IPS DF 4.7 (cell line): ENCODE measurements at regions not wholly inside any gene's neighbourhood (a gene's known extent, or its start where the extent isn't known, plus 50 kb on each side); places are given as distances from the start of the nearest gene placed in this dataset.
"Not testable (repeated sequence)": the region's sequence is repeated elsewhere in the genome, so short reads cannot be mapped to it uniquely, and the experiment has no call there.

Source experiments
- DNase-seq: peaks from one replicate; pipeline ENCODE4 v3.0.0-alpha.2; 2013; ENCODE audit warnings: low spot score; ENCODE audit errors: extremely low read depth

DNA sequence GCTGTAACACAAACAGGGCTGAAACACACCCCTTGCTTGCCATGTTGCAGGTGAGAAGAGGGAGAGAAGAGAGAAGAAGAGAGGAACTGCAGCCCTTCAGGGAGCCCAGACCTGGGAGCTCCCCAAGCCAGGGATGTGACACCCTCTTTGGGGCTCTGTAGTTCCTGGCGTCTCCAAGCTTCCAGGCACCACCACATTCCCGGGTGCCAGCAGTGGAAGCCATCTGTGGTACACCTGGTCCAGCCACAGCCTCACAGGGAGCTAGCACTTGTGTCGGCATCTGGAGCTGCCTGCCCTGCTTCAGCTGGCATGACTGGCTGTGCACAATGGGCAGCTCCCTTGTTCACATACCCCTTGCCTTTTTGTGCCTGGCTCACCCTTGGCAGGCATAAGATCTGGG is 182.1 kb downstream of the DEPDC1B start:
- DNase-seq = no peak

DNA sequence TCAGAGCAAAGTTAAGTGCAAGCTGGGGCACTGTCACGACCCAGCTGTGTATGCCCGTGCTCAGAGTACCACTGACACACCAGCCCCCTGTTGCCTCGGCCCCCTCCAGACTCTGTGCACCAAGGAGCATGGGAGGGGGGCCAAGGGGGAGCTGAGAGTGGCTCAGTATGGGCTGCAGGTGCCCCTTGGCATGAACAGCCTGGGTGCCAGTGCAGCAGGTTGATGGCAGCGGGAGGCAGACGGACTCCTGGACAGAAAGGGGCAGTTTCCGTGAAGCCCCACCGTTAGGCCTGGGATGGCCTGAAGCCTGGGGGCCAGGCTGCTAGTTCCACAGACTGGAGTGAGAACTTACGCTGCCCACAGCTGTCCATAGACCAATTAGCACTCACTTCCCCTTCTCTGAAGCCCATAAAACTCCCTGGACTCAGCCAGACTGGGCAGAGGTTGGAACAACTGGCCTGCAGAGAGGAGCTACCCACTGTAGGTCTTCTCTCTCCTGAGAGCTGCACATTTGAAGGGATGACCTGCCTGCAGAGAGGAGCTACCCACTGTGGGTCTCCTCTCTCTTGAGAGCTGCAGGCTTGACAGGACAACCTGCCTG is 182.8 kb downstream of the DEPDC1B start:
- no peak for DNase-seq

DNA sequence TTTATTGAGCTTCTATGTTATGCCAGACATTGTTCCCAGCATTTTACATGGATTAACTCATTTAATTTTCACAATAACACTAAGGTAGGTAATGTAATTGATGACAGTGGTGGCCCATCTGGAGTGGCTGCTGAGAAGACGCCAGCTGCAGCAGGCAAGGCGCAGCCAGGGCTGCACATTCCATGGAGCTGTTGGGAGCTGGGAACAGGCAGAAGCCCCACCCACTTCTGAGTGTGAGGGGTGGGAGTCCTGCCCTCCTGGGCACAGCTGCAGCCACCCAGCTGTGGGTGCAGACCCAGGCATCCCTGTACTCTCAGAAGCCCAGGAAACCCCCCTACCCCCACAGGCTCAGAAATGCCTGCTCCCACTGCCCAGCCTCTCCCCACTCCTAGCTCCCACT is 183.3 kb downstream of the DEPDC1B start:
- no peak for DNase-seq

GRCh38 chr5:60514152-60514551 is 185.8 kb downstream of the DEPDC1B start:
- no peak for DNase-seq

DNA sequence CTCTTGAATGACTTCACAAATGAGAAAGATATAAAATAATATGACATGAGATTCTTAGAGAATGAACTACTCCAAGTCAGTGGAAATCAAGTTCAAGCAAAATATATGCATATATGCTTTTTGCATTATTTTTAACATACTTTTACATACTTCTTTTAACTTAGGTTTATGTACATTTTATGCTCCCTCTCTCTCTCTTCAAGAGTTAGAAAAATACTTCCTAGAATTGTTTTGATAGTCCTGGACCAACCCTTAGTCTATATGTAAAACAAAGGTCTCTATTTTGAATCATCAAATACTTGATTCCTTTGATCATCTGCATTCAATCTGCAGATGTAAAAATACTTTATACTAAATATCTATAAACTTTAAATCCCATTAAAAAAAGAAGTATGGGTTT is 187.8 kb downstream of the DEPDC1B start:
- no peak for DNase-seq

DNA sequence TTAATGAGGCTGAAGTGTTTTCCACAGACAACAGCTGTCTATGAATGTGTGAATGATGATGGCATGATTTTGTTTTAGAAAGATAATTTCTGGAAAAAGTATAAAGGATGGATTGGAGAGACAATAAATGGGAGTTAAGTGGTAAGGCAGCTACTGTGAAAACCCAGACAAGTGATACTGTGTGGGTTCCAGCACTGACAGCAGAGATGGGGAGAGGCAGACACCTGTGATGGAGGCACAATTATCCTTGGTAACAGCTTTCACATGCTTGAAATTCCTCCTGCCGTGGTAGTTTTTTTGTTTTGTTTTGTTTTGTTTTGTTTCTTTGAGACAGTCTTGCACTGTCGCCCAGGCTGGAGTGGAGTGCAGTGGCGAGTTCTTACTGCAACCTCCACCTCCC is 189.3 kb downstream of the DEPDC1B start:
- no peak for DNase-seq

GRCh38 chr5:60510049-60510448 is 189.9 kb downstream of the DEPDC1B start:
- no peak for DNase-seq

GRCh38 chr5:60509519-60509918 is 190.4 kb downstream of the DEPDC1B start:
- no peak for DNase-seq

DNA sequence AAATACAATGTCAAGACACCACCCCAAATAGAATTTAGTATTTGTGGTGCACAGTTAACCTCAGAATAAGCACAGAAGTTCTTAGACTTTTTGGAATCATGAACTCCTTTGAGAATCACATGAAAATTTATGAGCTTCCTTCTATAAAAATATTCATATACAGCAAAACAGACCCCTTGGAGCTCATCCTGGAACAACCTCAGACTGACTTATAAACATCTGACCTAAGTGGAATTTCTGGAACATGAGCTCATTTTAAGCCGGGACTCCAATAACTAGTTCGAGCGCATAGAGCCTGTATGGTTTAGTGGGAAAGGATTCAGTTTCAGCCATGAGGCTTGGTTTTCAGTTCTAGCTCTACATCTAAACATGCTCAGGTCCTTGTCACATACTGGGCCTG is 192.3 kb downstream of the DEPDC1B start:
- no peak for DNase-seq

DNA sequence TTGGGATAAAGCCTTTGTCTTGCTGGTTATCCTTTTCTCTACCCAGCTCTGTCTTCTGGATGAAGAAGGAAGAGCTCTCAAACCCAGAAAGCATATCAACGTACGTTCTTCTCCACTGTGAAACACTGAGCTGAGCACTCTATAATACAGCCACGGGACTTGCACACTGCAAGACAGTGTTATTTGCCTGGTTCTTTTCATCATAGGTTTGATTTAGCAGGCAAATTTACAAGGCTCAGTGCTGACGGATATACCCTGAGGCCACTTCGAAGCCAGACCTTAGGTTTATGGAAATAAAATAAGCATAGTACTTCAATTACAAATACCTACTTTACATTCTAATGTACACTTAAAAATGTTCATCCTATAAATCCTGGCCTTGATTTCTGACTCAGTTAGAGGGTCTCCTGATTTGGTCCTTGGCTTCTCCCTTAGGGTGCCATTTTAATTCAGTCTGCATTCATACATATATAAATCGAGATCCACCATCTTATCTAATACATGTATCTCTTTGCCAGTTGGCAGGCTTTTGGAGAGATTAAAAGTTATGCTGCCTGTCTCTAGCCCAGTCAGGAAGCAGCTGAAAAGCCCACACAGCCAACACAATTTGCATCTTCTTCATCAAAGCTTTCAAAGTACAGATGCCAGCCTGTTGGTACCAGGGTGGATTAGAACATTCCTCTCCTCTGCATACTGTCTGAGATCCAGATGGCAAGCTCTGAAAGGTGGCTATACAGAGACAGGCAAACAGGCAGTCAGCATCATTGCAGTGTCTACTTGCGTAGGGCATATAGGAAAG is 194.4 kb downstream of the DEPDC1B start:
- DNase-seq = no peak

DNA sequence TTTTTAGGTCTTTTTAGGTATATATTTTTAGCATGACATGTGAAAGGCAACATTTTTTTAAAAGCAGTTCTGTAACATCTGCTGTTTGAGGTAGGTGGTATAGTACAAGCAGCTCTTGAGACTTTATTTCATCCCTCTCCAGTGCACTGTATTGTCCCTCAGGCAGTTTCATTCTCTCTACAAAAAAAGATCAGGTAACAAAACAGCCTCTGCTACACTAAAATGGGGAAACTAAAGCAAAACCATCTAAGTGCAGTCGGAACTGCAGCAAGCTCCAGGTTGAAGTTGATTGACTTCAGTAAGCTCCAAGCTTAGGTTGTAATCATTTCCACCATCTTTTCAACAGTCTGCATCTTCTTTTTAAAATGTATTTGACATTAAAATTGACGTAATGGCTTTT is 195.6 kb downstream of the DEPDC1B start:
- DNase-seq = no peak

DNA sequence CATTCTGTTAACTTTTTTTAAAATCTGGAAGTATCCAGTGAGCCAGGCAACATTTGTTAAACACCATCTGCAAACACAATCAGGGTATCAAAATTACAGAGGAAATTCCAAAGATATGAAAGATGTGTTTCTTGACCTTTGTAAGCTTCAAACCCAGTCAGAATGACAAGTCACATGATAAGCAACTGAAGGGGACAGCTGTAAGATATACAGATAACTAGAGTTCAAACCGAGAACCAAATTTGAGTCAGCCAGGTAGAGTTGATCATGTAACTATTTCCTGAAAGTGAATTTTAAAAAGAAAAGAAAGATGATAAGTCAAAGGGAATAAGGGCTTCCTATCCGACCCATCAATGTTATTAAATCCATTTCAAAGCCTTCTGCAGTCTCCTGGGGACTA is 196.2 kb downstream of the DEPDC1B start:
- DNase-seq = no peak

DNA sequence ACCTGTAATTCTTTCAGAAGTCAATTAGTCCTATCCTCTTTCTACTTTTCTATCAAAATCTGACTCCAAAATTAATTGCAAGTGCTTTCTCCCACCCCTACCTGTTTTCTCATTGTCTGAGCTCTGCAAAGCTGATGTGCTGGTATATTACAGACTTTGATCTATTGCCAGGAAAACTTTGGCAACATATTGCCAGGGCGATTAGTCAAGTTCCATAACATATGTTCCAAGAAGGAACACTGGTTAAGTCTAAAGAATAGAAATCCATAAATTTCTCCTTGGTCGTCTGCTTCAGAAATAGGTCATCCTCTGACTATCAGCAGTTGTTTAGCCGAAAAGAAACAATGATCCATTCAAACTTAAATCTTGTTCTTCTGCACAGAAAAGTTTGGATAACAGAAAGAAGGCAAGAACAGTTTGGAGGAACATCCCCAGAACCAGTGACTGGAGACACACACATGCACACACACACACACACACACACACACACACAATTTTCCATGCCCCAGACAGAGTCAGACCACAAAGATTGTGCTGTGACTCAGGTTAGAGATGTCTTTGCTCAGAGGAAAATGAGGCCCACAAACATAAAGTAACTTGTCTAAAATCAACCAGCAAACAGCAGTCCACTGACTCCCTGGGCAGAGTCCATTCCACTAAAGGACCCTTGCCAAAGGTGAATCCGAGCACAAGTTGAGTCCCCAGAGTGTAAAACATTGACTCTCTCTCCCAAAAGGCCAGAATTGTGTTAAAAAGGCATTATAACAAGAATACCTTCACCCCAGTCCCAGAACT is 202.1 kb downstream of the DEPDC1B start:
- DNase-seq = no peak

DNA sequence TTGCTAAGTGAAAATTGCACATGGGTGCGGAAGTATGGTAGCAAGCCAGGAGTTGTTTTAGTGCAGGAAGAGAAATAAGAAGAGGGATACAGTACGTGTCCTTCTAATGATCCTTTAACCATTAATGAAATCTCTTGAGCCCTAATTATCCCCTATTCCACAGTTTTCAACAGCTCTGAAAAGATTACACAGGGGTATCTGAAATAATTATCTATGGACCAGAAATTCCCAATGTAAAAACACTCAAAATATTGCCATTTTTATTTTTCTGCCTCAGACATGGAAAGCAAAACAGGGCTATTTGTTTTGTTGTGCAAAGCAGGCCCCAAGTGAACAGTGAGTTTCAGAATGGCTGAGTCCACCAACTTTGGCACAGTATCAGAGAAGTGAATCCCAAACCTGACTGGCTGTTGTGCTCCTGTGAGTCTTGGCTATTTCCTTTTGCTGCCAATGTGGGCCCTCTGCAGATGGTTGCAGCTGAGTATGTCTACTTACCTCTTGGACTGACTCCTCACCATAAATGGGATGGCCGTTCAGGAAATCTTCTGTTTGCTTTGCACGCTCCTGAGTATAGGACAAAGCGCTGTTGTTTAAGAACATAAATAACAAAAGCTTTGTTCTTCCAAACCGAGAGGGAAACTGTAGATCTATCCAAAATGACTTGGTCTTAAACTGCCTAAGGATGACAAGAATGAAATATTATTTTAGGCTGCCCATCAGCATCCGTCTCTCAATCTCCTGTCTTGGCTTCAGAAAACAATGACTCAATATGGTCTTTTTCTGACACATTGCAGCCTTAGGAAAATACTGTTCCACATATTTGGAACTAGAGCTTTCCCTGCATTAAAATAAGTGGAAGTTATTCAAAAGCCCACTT is 204.1 kb downstream of the DEPDC1B start:
- DNase-seq = no peak

DNA sequence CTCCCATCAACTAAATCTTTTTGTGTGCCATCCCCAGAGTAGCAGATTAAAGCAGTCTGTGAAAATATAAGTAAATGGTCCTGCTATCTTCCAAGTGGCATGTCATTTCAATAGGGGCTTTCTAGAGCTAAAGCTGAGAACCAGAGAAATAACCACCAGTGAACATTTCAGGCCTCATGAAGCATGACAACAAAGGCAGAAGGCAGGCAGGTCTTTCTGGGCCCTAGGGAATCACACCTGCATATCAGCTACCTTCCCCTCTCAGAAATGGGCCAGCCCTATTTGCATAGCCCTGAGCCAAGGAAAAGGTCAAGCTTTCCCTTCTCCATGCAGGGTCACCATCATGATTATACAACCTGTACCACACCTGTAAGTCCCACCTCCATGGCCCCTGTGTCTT is 205.3 kb downstream of the DEPDC1B start:
- no peak for DNase-seq

DNA sequence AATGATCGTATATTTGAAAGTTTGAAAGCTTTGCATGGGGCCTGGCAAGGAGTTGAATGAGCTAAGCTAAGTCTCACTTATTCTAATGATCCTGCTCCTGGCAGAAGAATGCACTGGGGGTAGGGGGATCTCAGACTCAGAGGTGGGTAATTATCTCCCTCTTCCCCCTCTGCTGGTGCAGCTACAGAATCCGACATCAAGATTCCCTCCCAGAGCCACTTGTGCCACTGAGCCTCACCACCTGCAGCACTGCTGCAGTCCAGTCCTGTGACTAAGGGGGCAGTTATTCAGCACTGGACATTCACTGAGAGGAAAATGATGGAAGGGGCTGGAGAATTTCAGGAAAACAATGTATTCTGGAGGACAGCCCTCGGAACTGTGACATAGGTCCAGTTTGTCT is 205.8 kb downstream of the DEPDC1B start:
- no peak for DNase-seq

- DNase-seq = no peak
Observed at GRCh38 chr5:60493372-60493771, 206.6 kb downstream of the DEPDC1B start.

DNA sequence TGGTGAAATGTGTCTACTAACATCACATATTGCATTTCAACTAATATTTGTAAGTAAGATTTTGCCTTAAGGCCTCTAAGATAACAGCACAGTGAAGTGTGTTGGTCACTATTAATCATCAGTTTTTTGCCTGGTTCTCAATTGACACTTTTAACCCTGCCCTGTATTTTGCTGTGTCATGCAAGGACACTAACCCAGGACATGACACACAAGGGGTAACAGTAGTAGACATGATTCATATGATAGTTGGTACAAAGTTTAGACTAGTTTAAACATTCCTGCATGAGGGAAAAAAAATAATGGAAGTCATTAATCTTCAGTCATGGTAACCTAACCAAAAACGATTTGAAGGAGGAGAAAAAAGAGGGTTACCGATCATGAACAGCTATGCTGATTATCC is 207.0 kb downstream of the DEPDC1B start:
- DNase-seq = no peak

DNA sequence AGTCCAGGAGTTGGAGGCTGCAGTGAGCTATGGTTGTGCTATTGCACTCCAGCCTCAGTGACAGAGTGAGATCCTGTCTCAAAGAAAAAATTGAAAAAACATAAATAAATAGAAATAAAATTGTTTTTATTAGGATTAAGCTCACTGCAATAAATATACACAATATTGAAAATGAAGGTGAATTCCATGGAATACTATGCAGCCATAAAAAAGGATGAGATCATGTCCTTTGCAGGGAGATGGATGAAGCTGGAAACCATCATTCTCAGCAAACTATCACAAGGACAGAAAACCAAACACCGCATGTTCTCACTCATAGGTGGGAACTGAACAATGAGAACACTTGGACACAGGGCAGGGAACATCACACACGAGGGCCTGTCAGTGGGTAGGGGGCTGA is 207.6 kb downstream of the DEPDC1B start:
- DNase-seq = not testable (repeated sequence)

DNA sequence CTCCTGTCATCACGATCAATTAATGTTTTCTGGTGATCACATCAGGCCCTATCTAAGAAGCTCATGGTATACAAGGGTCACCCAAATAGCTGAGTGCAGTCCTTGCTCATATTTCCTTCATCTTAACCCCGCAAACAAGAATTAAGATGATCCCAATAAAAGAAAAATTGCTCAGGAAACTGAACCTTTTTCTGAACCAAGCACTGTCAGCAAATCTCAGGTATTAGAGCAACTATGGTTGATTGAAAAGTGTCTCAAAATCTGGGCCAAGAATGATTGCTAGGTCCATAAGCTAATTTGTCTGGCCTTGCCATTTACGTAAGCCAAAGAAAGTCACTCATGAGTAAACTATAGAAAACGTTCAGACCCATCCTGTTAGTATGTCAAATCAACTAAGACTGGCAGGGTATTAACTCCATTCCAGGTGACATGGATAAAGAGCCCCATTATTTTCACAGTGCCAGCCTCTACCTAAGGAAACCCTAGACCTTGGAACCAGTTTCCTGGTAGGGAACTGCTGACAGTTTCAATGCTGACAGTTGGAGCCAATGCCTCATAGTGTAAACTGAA is 209.3 kb downstream of the DEPDC1B start:
- no peak for DNase-seq

GRCh38 chr5:60489856-60490255 is 210.1 kb downstream of the DEPDC1B start:
- no peak for DNase-seq
